Smooth muscle cell (in vitro differentiated cells): ENCODE measurements at regions not wholly inside any gene's neighbourhood (a gene's known extent, or its start where the extent isn't known, plus 50 kb on each side); places are given as distances from the start of the nearest gene placed in this dataset.

Source experiments
- DNase-seq: peaks from one replicate; lab custom pipeline; 2025; ENCODE audit not compliant: unreplicated experiment; lab: John Stamatoyannopoulos, UW
- H2AFZ ChIP-seq: fragments of 200-600 bp; sonication (generic); 2 replicates; pipeline ENCODE4 v1.6.0; 2016; ENCODE audit warnings: antibody characterized with exemption, low read depth, mild to moderate bottlenecking
- H3F3A ChIP-seq: fragments of 200-600 bp; sonication (generic); 2 replicates; pipeline ENCODE4 v1.6.0; 2017; ENCODE audit warnings: antibody characterized with exemption, low read depth
- H3K27ac ChIP-seq: fragments of 200-600 bp; sonication (generic); 2 replicates; pipeline ENCODE4 v1.5.1; 2016; ENCODE audit warnings: low read depth, mild to moderate bottlenecking
- H3K27me3 ChIP-seq: fragments of 200-600 bp; sonication (generic); 2 replicates; pipeline ENCODE4 v1.6.1; 2016; ENCODE audit warnings: low read depth, mild to moderate bottlenecking
- H3K36me3 ChIP-seq: fragments of 200-600 bp; sonication (generic); 2 replicates; pipeline ENCODE4 v1.5.1; 2016; ENCODE audit warnings: low read depth
- H3K4me1 ChIP-seq: fragments of 200-600 bp; sonication (generic); 2 replicates; pipeline ENCODE4 v1.5.1; 2016; ENCODE audit warnings: low read depth
- H3K4me2 ChIP-seq: fragments of 200-600 bp; sonication (generic); 2 replicates; pipeline ENCODE4 v1.6.0; 2016; ENCODE audit warnings: mild to moderate bottlenecking
- H3K4me3 ChIP-seq: fragments of 200-600 bp; sonication (generic); 2 replicates; pipeline ENCODE4 v1.5.1; 2016; ENCODE audit warnings: mild to moderate bottlenecking
- H3K79me2 ChIP-seq: fragments of 200-600 bp; sonication (generic); 2 replicates; pipeline ENCODE4 v1.6.0; 2016; ENCODE audit warnings: low read depth, mild to moderate bottlenecking
- H3K9ac ChIP-seq: fragments of 200-600 bp; sonication (generic); 2 replicates; pipeline ENCODE4 v1.6.0; 2016; ENCODE audit warnings: low read depth
- H3K9me3 ChIP-seq: fragments of 200-600 bp; sonication (generic); replicated peaks from 2 replicates; pipeline ENCODE4 v1.5.1; 2016; ENCODE audit warnings: low read depth
- H4K20me1 ChIP-seq: fragments of 200-600 bp; sonication (generic); 2 replicates; pipeline ENCODE4 v1.6.0; 2016; ENCODE audit warnings: low read depth
- CTCF ChIP-seq: fragments of 200-600 bp; sonication (generic); IDR thresholded peaks from 2 replicates; pipeline ENCODE4 v1.5.1; 2017; ENCODE audit warnings: borderline replicate concordance, mild to moderate bottlenecking, antibody characterized with exemption; ENCODE audit not compliant: insufficient read depth, poor library complexity, severe bottlenecking
- WGBS: methylation state at CpG from one replicate; pipeline ENCODE4 v1.1.7; 2016; ENCODE audit warnings: low lambda C conversion rate; 5-methylcytosine and 5-hydroxymethylcytosine counted together

GRCh38 chr4:36549252-36549651 lies 267.8 kb downstream of the DTHD1 start:
- Histone ChIP-seq H3K27me3 (no peaks in the 10 kb centered on the region), H3F3A (no peaks in the 10 kb centered on the region), H3K27ac (no peak overlapping the region), H3K79me2 (no peaks in the 10 kb centered on the region), H3K36me3 (no peaks in the 10 kb centered on the region), H3K4me3 (no peak overlapping the region), H3K4me2 (no peak overlapping the region), H3K4me1 (peaks cover 11% of the 10 kb centered on the region), H3K9ac (no peak overlapping the region), H4K20me1 (no peaks in the 10 kb centered on the region), H2AFZ (no peak overlapping the region), H3K9me3 (no peaks in the 10 kb centered on the region)
- 77% methylated on average over 3 of the region's 3 CpGs for WGBS
- DNase-seq: no peak
- no peak for TF ChIP-seq CTCF

- TF ChIP-seq CTCF: no peak
- no peak overlapping the region for H2AFZ ChIP-seq
- no peaks in the 10 kb centered on the region for H3K9me3 ChIP-seq
- H3K27me3 ChIP-seq: no peaks in the 10 kb centered on the region
- H3K36me3 ChIP-seq: no peaks in the 10 kb centered on the region
- no peaks in the 10 kb centered on the region for H3K79me2 ChIP-seq
- H4K20me1 ChIP-seq: no peaks in the 10 kb centered on the region
- H3K4me2 ChIP-seq: no peak overlapping the region
- no peak for DNase-seq
- no peak overlapping the region for H3K27ac ChIP-seq
- H3K4me1 ChIP-seq: peaks cover 11% of the 10 kb centered on the region
- no peak overlapping the region for H3K9ac ChIP-seq
- no peaks in the 10 kb centered on the region for H3F3A ChIP-seq
- WGBS: 89% methylated on average over 3 of the region's 3 CpGs
- no peak overlapping the region for H3K4me3 ChIP-seq
These were observed 268.6 kb downstream of the DTHD1 start for GRCh38 chr4:36549992-36550391.

GRCh38 chr4:36551697-36552214 lies 270.3 kb downstream of the DTHD1 start:
- H3K9ac ChIP-seq: no peak overlapping the region
- no peak overlapping the region for H3K4me2 ChIP-seq
- WGBS: 80% methylated on average over 4 of the region's 4 CpGs

More at GRCh38 chr4:36551697-36552214, 270.3 kb downstream of the DTHD1 start:
- no peak for TF ChIP-seq CTCF
- DNase-seq: no peak
- no peaks in the 10 kb centered on the region for H3K27me3 ChIP-seq
- no peak overlapping the region for H2AFZ ChIP-seq
- H3K27ac ChIP-seq: peak overlapping the region; percentile 53
- no peaks in the 10 kb centered on the region for H3K79me2 ChIP-seq
- H3K36me3 ChIP-seq: no peaks in the 10 kb centered on the region
- no peaks in the 10 kb centered on the region for H3F3A ChIP-seq
- H3K9me3 ChIP-seq: no peaks in the 10 kb centered on the region
- H3K4me1 ChIP-seq: peaks cover 11% of the 10 kb centered on the region
- no peak overlapping the region for H3K4me3 ChIP-seq
- H4K20me1 ChIP-seq: no peaks in the 10 kb centered on the region
